GM21529 (cell line): ENCODE measurements at regions not wholly inside any gene's neighbourhood (a gene's known extent, or its start where the extent isn't known, plus 50 kb on each side); places are given as distances from the start of the nearest gene placed in this dataset.

ENCODE experiments used
- ATAC-seq: cut with Tn5 transposase; IDR thresholded peaks from one replicate; pipeline ENCODE4 v1.9.1; 2021; ENCODE audit not compliant: unreplicated experiment

DNA sequence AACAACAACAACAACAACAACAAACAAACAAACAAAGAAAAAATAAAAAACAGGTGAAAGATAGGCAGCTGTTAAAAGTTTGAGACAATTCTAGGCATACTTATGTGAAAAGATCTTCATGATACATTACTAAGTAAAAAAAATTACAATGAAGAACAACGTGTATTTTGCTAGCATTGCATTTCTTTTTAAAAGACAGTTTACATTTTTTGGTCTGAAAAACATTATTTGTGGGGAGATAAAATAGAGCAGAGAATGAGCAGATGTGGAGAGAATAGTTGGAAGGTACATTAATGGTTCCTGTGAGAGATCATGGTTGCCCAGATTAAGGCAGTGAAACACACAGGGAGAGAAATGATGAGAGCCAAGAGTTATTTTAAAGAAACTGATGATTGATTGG lies 210.2 kb upstream of the MKLN1 start:
- no peak for ATAC-seq

DNA sequence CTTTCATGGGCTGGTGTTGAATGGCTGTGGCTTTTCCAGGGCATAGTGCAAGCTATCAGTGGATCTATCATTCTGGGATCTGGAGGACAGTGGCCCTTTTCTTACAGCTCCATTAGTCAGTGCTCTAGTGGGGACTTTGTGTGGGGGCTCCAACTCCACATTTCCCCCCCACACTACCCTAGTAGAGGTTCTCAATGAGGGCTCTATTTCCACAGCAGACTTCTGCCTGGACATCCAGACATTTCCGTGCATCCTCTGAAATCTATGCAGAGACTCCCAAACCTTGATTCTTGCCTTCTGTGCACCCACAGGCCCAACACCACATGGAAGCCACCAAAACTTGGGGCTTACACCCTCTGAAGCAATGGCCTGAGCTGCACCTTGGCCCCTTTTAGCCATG lies 208.3 kb upstream of the MKLN1 start:
- ATAC-seq = no peak

GRCh38 chr7:131122394-131122793 lies 205.3 kb upstream of the MKLN1 start:
- ATAC-seq = no peak

DNA sequence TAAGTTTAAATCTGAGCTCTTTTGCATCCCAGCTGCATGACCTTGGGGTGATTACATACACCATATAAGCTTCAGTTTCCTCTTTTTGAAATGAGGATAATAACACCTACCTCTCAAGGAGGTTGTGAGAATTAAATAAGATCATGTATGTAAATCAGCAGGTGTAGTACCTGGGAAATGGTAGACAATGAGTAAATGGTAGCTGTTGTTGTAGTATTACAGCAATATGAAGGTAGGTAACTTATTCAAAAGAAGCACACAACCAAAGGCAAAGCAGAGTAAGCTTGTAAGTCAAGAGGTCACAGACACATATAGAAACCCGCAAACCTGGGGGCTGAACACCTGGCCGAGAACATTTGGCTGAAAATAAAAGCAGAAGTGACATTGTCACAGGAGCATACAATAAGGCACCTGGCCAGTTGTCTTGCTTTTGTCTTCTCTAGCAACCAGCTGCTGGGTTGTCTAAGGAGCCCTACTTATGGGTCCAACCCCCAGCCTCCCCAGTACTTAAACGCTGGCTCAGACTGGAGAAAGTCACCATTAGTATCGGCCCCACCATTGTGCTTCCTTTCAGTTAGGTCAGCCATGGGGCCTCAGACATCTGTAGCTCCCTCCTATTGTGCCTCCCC lies 203.6 kb upstream of the MKLN1 start:
- peak; percentile 91 for ATAC-seq

DNA sequence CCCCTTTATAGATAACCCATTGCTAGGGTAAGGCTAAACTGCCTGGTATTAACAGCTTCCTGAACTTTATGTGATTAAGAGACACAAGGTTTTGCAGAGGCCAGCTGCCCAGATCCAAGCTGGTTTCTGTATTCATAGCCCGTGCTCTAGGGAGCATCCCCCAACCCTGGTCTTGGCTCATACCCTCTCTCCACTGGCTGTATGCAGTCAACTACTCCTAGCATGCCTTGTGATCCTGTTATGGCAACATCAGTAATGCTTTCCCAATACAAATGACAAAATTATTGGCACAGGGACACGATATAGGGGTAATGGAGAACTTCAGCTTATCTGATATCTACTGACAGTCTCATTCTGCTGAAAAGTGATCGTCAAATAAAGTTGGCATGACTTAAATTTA lies 202.8 kb upstream of the MKLN1 start:
- ATAC-seq = no peak

DNA sequence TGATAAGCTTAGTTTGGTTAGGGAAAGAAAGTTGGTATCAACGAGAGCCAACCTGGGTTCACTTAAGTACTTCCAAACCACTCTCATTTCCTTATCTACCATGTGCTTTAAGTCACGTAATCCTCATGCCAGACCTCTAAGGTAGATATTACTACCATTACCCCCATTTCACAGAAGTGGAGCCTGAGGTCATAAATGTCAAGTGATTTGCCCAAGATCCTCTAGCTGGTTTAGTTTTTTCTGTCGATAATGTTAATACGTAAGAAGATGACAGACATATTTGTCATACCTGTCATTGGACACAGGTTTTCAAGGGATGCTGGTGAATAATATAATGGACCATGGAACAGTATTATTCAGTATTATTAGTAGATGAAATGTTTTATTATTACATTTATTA lies 197.4 kb upstream of the MKLN1 start:
- ATAC-seq = no peak

- no peak for ATAC-seq
These were observed 196.5 kb upstream of the MKLN1 start for GRCh38 chr7:131131012-131131745.

DNA sequence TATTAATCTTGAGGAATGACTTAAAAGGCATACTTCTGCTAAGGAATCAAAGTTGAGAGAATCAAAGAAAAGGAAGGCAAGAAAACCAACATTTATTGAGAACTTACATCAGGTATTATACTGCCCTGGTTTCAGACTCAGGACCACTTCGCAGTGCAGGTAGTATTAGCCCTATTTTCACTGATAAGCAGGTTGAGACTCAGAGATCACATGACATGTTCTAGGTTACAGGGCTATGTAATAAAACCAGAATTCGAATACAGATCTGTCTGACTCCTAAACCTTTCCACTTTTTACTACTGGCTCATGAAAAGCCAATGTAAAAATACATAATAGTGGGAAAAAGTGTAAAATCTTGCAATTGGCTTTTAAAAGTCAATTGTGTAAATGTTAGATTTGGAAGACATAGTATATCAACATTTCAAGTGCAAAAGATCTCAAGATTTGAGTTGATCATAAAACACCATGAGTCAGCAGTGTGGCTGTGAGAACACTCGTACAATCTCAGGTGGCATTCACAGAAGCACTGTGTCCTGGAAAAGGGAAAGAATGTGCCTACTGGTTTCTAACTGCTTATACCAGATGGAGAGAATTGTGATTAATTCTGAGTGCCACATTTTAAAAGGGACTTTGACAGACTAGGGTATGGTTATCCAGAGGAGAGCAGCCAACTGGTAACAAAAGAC lies 195.8 kb upstream of the MKLN1 start:
- ATAC-seq = no peak

- no peak for ATAC-seq
These were observed 188.2 kb upstream of the MKLN1 start for GRCh38 chr7:131139462-131139861.

- no peak for ATAC-seq
These were observed 186.2 kb upstream of the MKLN1 start for GRCh38 chr7:131141443-131141967.

GRCh38 chr7:131143869-131144268 lies 183.8 kb upstream of the MKLN1 start:
- ATAC-seq = no peak

DNA sequence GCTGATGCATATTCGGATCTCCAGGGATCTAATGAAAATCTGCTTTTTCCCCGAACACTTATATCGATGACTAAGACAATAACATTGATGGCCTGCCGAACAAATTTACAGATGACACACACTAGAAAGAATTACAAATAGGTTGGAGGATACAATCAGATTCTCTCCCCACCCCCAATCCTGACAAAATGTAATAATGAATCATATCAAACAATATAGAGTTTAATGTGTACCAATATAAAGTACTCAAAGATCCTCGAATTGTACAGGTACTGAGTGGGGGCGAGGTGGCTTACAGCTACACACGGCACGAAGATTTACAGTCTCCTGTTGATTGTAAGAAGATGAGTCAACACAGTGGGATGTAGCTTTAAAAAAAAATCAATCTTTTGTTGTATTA lies 182.7 kb upstream of the MKLN1 start:
- ATAC-seq = no peak

DNA sequence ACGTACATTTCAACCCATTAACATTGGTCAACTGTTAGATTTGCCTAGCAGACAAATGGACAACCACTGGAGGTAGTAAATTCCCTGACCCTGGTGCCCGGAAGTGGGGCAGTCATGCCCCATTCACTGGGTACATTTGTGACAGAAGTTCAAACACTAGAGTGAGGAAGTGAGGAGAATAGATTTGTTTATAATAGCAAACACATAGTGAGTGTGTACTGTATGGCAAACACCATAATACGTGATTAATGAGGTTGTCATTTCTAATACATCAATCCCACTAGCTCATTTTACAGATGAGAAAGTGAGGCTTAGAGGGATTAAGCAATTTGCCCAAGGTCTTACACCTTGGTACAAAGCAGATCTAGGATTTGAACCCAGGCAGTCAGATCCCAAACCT lies 181.9 kb upstream of the MKLN1 start:
- ATAC-seq = no peak

DNA sequence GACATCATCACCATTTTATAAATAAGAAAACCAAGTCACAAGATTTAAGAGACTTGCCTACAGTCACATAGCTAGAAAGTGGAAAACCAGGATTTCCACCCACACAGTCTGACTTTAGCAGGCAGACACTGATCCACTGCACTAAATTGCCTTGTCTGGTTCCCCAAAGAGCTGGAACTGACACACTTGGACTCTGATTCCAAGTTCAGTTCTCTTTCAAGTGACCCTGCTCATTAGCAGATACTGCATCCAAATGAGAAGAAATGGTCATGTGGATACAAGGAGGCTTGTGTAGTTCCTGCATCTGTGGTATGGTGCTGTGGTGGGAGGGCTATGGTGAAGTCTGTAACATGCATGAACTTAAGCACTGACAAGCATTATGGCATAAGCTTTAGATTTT lies 180.1 kb upstream of the MKLN1 start:
- no peak for ATAC-seq

GRCh38 chr7:131148258-131148657 lies 179.4 kb upstream of the MKLN1 start:
- ATAC-seq = no peak

GRCh38 chr7:131148708-131149428 lies 178.8 kb upstream of the MKLN1 start:
- no peak for ATAC-seq

DNA sequence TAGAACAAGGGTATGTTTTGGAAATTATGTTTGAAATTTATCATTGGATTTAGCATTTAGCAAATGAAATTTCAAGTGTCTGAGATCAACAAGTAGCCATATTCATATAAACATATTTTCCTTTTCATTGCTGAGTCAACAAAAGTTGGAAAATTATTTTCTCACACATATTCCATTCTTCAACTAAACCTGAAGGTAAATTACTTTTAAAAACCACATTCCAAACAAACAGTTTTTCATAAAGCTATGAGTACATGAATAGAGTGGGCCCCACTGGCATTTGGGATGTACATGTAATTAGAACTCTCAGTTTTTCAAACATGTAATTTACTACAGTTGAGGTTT lies 178.3 kb upstream of the MKLN1 start:
- no peak for ATAC-seq

- no peak for ATAC-seq
These were observed 177.8 kb upstream of the MKLN1 start for GRCh38 chr7:131149840-131150239.

- no peak for ATAC-seq
These were observed 176.6 kb upstream of the MKLN1 start for GRCh38 chr7:131151034-131151433.

- no peak for ATAC-seq
These were observed 174.9 kb upstream of the MKLN1 start for GRCh38 chr7:131152766-131153165.

DNA sequence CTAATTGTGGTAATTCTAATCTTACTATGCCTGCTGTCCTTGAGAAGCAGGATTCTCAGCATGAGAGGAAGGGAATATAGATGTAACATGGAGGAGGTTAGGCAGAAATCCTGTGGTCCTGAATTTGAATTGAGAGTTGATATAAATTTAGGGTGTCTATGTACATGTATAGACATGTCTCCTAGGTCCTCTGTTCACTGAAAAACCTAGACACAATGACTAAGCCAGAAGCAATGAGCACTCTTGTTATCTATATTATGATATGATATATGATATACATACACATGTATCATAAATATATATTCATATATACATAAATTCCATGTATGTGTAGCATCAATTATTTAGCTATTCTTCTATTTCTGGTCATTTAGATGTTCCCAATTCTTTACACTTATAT lies 173.3 kb upstream of the MKLN1 start:
- no peak for ATAC-seq
